Stimulated activated CD4-positive, alpha-beta T cell treated with anti-CD3 and anti-CD28 coated beads, Interleukin-15, amount 100 ng/mL, for 1 hour (primary cell): ENCODE measurements at regions not wholly inside any gene's neighbourhood (a gene's known extent, or its start where the extent isn't known, plus 50 kb on each side); places are given as distances from the start of the nearest gene placed in this dataset.

Experiments used
- DNase-seq, 2 donors: peaks; one replicate each; pipeline ENCODE4 v3.0.0-alpha.2; 2020; ENCODE audit warnings: low read depth in 1 of 2, low spot score in 1 of 2

DNA sequence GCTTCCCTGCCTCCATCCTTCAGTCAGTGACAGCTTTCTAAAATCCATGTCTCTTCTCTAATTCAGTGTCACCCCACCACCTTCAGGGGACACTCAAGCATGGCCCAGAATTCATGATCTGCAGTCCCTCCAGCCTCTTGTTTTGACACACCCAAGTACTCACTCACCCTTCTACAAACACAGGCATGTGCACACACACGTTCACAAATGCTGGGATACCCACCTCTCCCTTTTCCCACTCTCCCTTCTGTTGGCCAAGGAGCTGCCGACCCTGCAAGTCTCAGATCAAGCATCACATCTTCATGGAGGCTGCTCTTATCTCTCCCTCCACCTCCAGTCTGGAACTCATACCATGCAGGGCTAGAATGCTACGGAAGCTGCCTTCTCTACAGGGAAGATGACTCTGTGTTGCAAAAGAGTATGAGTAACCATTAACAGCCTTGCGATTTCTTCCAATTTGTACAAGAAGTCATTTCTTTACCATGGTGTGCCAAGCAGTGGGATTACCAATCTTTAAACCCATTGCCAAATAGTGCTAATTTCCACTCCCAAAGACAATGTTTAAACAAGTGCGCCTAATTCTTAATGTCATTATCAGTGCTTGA is 196.1 kb downstream of the BCL11B start:
- DNase-seq: no peak

DNA sequence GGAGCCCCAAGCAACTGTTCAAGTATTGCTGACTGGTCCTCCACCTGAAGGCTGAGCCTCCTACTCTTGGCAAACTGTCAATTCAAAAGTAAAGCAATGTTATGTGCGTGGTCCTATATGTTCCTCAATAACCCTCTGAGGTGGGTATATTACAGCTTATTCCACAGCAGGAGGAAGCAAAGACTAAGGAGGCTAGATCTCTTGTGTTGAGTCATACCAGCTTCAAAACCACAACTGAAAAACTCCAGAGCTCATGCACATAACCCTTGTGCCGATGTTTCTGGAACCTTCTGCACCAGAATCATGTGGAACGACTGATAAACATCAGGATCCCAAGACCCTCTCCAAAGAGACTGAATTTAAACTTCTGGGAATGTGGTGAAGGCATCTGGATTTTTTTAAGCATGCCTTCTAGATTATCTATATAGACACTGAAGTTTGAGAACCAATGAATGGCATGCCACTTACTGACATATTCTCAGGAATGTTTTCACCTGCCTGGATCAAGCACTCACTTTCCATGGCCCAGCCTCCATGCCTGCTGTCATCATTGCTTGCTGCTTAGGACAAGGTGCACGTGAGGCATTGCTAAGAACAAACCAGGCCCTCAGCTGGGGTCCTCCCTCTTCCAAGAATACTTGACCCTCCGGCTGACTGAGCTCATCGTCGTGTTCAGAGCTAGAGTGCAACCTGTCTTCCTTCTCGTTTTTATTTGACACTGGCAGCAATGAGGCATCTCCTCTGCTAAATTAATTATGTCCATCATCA is 194.7 kb downstream of the BCL11B start:
- DNase-seq: no peak

DNA sequence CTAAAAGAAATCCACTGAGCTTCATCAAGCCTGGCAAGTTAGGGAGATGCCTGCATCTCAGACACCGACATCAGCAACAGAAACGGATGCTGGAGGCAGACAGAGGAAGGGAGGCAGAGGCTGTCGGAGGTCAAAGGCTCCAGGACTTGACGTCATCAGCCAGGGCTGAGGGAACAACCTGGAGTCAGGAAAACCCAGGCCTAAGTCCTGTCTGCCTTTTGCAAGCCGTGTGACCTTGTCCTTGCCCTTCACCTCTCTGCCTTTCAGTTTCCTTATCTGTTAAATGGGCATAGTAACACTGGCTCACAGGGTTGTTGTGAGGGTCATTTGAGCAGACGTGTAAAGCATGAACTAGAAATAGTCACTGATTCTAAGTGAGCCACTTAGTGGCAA is 194.2 kb downstream of the BCL11B start:
- DNase-seq: no peak

DNA sequence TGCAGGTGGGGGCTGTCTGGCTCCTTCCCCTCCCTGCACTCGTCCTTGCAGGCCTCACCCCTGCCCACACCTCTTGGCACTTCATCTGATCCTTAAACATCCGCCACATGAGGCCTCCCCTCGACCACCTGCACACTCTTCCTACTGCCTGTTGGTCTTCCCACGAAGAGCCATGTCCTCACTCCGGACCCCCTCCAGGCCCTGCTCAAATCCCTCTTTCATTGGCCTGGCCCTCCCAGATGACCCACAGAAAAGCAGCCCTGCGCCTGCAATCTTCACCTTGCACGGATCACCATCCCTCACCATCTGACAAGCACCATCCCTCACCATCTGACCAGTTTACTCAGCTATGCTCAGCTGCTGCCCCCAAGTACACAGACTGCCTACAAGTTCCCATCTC is 193.6 kb downstream of the BCL11B start:
- no peak for DNase-seq

- DNase-seq: no peak
Measured at GRCh38 chr14:99079061-99079727, 192.8 kb downstream of the BCL11B start.

DNA sequence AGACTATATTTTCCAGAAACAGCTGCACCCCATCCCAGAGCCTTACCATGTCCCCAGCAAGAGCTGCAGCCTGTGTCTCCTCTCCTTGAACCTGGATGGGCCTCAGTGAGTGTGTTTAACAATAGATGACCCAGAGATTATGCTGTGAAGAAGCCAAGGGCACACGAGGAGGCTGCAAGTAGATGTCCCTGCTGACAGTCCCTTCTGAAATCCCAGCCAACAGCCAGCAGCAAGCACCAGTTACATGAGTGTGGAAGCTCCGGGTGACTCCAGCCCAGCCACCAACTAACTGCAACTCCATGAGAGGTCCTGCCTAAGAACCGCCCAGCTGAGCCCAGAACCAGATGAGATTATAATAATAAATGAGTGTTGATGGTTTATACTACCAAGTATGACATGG is 191.7 kb downstream of the BCL11B start:
- no peak for DNase-seq

GRCh38 chr14:99081156-99081765 is 190.7 kb downstream of the BCL11B start:
- no peak for DNase-seq

DNA sequence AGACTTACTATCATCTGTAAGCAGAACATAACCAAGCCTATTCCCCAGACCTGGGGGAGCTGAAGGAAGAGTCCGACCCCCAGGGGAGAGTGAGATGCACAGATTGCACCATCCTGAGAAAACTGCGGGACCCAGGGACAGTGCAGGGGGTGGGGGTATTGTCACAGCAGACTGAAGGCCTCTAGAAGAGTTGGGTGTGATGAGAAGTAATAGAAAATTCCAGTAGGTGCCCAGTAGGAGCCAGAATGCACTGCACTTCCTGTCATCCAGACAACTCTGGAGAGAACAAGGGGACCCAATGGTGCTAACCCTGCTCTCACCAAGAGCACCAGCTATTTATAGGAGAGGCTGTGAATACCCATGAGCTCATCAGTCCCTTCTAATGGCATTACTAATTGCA is 190.1 kb downstream of the BCL11B start:
- DNase-seq: no peak

DNA sequence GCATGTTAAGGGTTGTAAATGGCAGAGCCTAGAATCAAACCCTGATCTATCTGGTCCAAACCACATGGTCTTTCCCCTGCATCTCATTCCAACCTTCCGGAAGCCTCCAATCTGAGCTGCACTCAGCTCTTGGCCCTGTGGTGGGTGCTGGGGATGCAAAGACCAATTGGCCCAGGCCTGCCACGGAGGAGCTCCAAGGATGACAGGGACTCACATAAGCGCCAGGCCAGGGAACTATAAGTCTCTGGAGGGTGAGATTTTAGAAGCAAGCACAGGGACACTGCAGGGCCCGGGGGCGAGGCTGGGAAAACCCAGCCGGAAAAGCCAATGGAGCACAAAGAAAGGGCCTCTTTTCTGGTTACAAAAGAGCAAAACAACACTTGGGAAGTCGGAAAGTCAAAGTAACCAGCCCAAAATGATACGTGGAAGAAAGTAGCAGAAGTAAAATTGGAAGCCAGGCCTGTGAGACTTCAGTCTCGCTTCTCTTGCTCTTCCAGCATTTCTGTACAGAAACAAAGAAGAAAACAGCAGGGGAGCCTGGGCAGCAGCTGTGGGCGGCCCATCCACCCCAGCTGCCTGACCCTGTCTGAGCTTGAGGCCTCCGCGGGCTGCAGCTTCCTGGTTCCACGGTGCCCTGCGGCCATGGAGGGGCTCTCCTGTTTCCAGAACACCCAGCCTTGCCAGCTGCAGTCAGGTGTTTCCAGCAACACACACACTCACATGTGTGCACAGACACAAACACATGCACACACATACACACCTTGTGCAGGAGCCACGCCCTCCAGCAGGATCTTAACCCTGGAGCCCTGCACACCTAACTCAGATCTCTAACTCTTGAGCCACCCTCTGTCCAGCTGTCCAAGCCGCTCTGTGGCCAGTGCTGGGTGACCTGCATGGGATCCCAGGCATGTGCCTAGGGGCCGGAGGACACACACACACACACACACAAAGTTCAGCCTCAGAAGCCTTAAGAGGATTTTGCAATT is 178.2 kb downstream of the BCL11B start:
- DNase-seq: no peak

- no peak for DNase-seq
Measured at GRCh38 chr14:99094901-99095300, 177.1 kb downstream of the BCL11B start.

- DNase-seq: no peak
Measured at GRCh38 chr14:99095369-99095768, 176.6 kb downstream of the BCL11B start.

- no peak for DNase-seq
Measured at GRCh38 chr14:99098199-99098598, 173.8 kb downstream of the BCL11B start.

DNA sequence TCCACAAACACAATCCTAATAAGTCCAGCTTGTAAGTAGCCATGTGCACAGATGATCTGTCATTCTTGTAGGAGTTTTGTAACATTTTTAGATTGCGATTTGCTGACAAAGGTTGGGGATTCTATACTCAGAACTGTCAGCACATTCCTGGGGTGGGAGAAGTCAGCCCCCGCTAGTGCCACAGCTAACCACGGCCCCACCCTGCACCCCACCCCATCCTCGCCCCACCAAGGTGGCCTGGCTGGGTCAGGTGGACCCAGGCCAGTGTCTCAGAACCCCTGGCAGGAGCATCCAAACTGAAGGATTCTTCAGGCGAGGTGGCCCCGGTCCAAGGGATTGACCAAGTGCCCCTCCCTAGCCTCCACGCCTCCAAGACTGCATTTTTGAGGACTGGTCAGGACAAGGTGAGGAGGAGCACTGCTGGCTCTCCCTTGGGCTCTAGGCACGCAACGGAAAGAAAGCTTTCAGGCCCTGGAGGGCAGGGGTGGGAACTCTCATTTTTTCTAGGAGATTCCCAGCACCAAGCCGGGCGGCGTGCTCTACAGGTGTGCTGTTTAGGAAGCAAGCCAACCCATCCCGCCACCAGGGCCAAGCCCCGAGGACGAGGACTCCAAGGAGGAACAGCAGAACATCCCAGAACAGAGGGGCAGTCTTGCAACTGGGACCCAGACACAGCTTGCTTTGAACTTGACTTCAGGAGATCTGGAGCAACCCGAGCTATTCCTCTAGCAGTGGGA is 172.8 kb downstream of the BCL11B start:
- no peak for DNase-seq

- no peak for DNase-seq
Measured at GRCh38 chr14:99100497-99101270, 171.3 kb downstream of the BCL11B start.

GRCh38 chr14:99101855-99102461 is 170.0 kb downstream of the BCL11B start:
- no peak for DNase-seq

- no peak for DNase-seq
Measured at GRCh38 chr14:99116741-99117295, 155.2 kb downstream of the BCL11B start.

- DNase-seq: no peak
Measured at GRCh38 chr14:99117671-99118045, 154.3 kb downstream of the BCL11B start.

DNA sequence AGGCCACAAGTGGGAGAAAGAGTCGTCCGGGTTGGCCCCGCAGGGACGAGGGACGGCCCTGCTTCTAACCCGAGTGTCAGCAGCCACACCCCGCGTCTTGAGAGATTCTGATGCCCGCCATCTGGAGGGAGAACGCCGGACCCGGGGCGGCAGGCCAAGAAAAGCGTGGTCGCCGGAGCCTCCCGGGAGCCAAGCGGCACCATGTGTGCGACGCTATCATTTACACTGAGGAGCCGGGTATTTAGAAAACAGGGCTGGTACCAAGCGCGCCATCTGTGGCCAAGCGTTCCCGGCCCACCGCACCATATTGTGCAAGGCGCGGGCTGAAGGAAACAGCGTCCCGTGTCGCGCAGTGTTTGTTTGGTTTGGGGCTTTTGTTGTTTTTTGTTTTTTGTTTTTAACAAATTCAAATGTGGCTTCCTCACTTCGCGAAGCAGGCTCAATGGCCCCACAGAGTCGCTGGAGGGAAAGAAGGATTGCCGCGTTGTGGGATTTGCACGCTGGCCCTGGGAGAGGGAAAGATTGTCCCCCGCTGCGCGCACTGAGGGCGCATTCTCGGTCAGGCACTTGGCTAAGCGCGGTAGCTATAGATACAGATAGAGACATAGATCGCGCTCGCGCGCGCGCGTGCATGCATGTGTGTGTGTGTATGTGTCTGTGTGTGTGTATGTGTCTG is 153.8 kb downstream of the BCL11B start:
- DNase-seq: no peak
